Left lung (tissue), 4 donors: ENCODE measurements at regions not wholly inside any gene's neighbourhood (a gene's known extent, or its start where the extent isn't known, plus 50 kb on each side); places are given as distances from the start of the nearest gene placed in this dataset.

Source experiments
- ATAC-seq: fragments of 200-7000 bp; cut with Tn5 transposase; one replicate; pipeline ENCODE4 v1.9.1; 2020; ENCODE audit warnings: moderate library complexity
- DNase-seq, 4 donors: peaks; one replicate each; pipeline ENCODE4 v3.0.0-alpha.2; 2013 to 2020
- H3K27ac ChIP-seq, 2 donors: fragments of 200-600 bp; sonication (generic) in 1 of 2; one replicate each; pipeline versions ENCODE4 v1.5.0 to v1.8.0; 2020 to 2021
- H3K27me3 ChIP-seq, 2 donors: fragments of 200-600 bp; sonication (generic) in 1 of 2; one replicate each; pipeline versions ENCODE4 v1.5.0 to v1.8.0; 2020 to 2021
- H3K36me3 ChIP-seq, 2 donors: fragments of 200-600 bp; sonication (generic) in 1 of 2; one replicate each; pipeline versions ENCODE4 v1.5.0 to v1.8.0; 2020 to 2021
- H3K4me1 ChIP-seq, 2 donors: fragments of 200-600 bp; one replicate each; pipeline ENCODE4 v1.8.0; 2021
- H3K4me3 ChIP-seq, 2 donors: fragments of 200-600 bp; sonication (generic) in 1 of 2; one replicate each; pipeline versions ENCODE4 v1.5.0 to v1.8.0; 2020 to 2021; ENCODE audit warnings: mild to moderate bottlenecking in 1 of 2
- H3K9me3 ChIP-seq, 2 donors: fragments of 200-600 bp; sonication (generic) in 1 of 2; one replicate each; pipeline versions ENCODE4 v1.5.0 to v1.8.0; 2020 to 2021
- intact Hi-C, 2 donors: fragments of 100-400 bp; cut with DNase I; formaldehyde crosslinking; loops; one replicate each; pipeline versions ENCODE4 v1.11.2 to v1.14.2; 2022
- TF ChIP-seq, protein P1 (sequence below), 2 donors: fragments of 200-600 bp; sonication (generic) in 1 of 2; IDR thresholded peaks; one replicate each; pipeline versions ENCODE4 v1.5.0 to v1.8.0; 2021; ENCODE audit warnings: antibody characterized with exemption in 2 of 2
- donor health status: DM: no; HTN: yes; CAD: no.
- donor health status: DM: no; HTN: no; CAD: no.

DNA sequence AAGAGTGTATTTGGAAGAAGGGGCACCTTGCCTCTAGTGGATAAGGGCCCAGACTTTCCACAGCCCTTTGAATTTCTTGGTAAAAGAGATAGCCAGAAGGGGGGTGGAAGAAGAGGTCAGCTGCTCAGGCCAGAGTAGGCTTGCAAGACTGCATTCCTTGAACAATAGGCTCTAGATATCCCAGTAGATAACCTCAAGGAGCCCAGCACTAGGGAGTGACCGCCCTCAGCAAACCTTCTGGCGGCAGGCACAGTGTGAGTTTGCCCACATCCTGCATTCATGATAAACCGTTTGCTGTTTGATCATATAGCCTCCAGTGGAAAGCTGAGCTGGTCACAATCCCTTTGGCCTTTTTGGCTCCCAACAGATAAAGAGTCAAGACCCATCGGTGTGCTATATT, 70.5 kb downstream of the NPY start:
- ATAC-seq (no peak), DNase-seq (no peak)
- Histone ChIP-seq H3K9me3 (peaks cover 0 to 2% of the 10 kb centered on the region in 2 donors), H3K27me3 (no peaks in the 10 kb centered on the region), H3K4me3 (no peak overlapping the region), H3K27ac (no peak overlapping the region), H3K36me3 (no peaks in the 10 kb centered on the region), H3K4me1 (no peaks in the 10 kb centered on the region)
- TF ChIP-seq, protein P1, sequence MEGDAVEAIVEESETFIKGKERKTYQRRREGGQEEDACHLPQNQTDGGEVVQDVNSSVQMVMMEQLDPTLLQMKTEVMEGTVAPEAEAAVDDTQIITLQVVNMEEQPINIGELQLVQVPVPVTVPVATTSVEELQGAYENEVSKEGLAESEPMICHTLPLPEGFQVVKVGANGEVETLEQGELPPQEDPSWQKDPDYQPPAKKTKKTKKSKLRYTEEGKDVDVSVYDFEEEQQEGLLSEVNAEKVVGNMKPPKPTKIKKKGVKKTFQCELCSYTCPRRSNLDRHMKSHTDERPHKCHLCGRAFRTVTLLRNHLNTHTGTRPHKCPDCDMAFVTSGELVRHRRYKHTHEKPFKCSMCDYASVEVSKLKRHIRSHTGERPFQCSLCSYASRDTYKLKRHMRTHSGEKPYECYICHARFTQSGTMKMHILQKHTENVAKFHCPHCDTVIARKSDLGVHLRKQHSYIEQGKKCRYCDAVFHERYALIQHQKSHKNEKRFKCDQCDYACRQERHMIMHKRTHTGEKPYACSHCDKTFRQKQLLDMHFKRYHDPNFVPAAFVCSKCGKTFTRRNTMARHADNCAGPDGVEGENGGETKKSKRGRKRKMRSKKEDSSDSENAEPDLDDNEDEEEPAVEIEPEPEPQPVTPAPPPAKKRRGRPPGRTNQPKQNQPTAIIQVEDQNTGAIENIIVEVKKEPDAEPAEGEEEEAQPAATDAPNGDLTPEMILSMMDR (IDR thresholded peaks at IDR 0.05), result no peak
- intact Hi-C loops, result no loop called here

- DNase-seq (no peak), ATAC-seq (no peak)
- Histone ChIP-seq H3K9me3 (peaks cover 0 to 2% of the 10 kb centered on the region in 2 donors), H3K27me3 (no peaks in the 10 kb centered on the region), H3K4me3 (no peak overlapping the region), H3K36me3 (no peaks in the 10 kb centered on the region), H3K4me1 (no peaks in the 10 kb centered on the region), H3K27ac (no peak overlapping the region)
- TF ChIP-seq, protein P1 (IDR thresholded peaks at IDR 0.05), result no peak
- intact Hi-C loops, result no loop called here
Observed at GRCh38 chr7:24356718-24357386, 72.9 kb downstream of the NPY start.

GRCh38 chr7:24361001-24361400, 77.0 kb downstream of the NPY start:
- Histone ChIP-seq H3K36me3 (no peaks in the 10 kb centered on the region), H3K4me1 (no peaks in the 10 kb centered on the region), H3K27ac (no peak overlapping the region), H3K9me3 (no peaks in the 10 kb centered on the region), H3K27me3 (no peaks in the 10 kb centered on the region), H3K4me3 (no peak overlapping the region)
- no peak for DNase-seq
- TF ChIP-seq, protein P1 (IDR thresholded peaks at IDR 0.05), result no peak
- intact Hi-C loops, result no loop called here
- ATAC-seq, result no peak

DNA sequence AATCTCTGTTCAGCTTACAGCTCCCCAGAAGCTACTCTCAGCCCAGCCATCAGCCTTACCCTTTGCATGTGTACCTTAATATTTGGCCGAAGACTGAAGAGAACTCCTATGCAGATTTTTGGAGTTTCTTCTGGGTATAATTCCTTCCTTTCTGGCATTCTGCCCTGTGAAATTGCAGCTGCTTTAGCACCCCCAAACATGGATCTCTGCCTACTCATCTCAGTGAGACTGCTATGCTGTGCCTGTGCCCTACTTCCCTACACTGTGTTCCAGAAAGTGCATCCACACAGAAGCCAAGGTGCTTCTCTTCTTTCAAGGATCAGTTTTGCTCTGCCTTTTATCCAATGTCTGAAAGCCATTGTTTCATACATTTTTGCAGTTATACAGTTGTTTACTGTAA, 81.6 kb downstream of the NPY start:
- DNase-seq, result no peak
- no peaks in the 10 kb centered on the region for H3K9me3 ChIP-seq
- intact Hi-C loops, result no loop called here

GRCh38 chr7:24366876-24367275, 82.9 kb downstream of the NPY start:
- TF ChIP-seq, protein P1 (IDR thresholded peaks at IDR 0.05), result no peak
- intact Hi-C loops, result no loop called here
- Histone ChIP-seq H3K9me3 (no peaks in the 10 kb centered on the region), H3K4me1 (no peaks in the 10 kb centered on the region), H3K27me3 (no peaks in the 10 kb centered on the region), H3K27ac (no peak overlapping the region), H3K36me3 (no peaks in the 10 kb centered on the region), H3K4me3 (no peak overlapping the region)
- peak in 1 of 4 donors; percentile 17 for DNase-seq
- ATAC-seq, result no peak

More for the DNA sequence above, 81.6 kb downstream of the NPY start:
- TF ChIP-seq, protein P1 (IDR thresholded peaks at IDR 0.05), result no peak
- no peak overlapping the region for H3K27ac ChIP-seq
- no peaks in the 10 kb centered on the region for H3K4me1 ChIP-seq
- H3K4me3 ChIP-seq, result no peak overlapping the region
- ATAC-seq, result no peak
- no peaks in the 10 kb centered on the region for H3K36me3 ChIP-seq
- no peaks in the 10 kb centered on the region for H3K27me3 ChIP-seq
